ENCODE measurements at regions not wholly inside any gene's neighbourhood (a gene's known extent, or its start where the extent isn't known, plus 50 kb on each side); places are given as distances from the start of the nearest gene placed in this dataset.

DNA sequence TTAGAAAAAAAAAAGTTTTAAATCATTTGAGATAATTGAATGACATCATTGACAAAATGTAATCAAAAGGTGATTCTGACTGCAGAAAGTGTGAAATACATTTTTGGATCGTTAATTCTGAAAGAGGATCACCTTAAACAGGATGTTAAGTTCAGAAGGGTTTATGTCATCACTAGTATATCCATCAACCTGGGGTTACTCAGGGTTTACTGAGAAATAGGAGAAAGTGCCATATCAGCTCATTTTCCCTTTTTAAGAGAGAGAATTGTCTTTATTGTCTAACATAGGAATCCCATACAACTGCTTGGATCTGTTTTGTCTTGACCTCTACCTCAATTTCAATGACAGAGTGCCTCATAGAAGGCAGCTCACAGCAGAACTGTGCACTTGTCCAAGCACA is 466.1 kb upstream of the LINC00305 start:
- TF ChIP-seq, protein P1, sequence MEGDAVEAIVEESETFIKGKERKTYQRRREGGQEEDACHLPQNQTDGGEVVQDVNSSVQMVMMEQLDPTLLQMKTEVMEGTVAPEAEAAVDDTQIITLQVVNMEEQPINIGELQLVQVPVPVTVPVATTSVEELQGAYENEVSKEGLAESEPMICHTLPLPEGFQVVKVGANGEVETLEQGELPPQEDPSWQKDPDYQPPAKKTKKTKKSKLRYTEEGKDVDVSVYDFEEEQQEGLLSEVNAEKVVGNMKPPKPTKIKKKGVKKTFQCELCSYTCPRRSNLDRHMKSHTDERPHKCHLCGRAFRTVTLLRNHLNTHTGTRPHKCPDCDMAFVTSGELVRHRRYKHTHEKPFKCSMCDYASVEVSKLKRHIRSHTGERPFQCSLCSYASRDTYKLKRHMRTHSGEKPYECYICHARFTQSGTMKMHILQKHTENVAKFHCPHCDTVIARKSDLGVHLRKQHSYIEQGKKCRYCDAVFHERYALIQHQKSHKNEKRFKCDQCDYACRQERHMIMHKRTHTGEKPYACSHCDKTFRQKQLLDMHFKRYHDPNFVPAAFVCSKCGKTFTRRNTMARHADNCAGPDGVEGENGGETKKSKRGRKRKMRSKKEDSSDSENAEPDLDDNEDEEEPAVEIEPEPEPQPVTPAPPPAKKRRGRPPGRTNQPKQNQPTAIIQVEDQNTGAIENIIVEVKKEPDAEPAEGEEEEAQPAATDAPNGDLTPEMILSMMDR (IDR thresholded peaks at IDR 0.05; ENCODE audit: borderline replicate concordance), result no peak
- H3K9me3 ChIP-seq (replicated peaks), result no peaks in the 10 kb centered on the region
- H3K4me3 ChIP-seq, result no peak overlapping the region
- H3K4me1 ChIP-seq, result no peaks in the 10 kb centered on the region
- intact Hi-C loops (cut with micrococcal nuclease), result no loop called here
- H3K36me3 ChIP-seq, result no peaks in the 10 kb centered on the region
- DNase-seq, result no peak
- no peaks in the 10 kb centered on the region for H3K27me3 ChIP-seq (ENCODE audit: low read depth)
- H3K27ac ChIP-seq (replicated peaks), result no peak overlapping the region

DNA sequence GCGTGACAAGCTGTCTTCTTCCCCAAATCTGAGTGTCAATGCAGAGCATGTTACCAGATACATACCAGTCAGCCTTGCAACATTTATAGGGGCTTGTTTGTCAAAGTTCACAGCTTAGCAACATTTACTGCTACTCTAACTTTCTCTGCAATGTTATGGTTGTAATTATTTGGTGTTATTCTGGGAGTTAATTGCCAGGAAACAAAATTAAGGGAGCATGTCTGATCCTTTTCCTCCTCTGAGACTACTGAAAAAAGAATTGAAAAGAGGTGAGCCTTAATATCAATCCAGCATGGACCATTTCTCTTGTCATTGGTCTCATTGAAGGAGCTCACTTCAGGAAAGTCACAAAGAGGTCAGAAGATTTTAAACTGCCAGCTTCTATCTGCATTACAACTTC is 465.6 kb upstream of the LINC00305 start:
- Histone ChIP-seq H3K36me3 (no peaks in the 10 kb centered on the region), H3K4me1 (no peaks in the 10 kb centered on the region), H3K9me3 (replicated peaks) (no peaks in the 10 kb centered on the region), H3K4me3 (no peak overlapping the region), H3K27ac (replicated peaks) (no peak overlapping the region), H3K27me3 (ENCODE audit: low read depth) (no peaks in the 10 kb centered on the region)
- intact Hi-C loops (cut with micrococcal nuclease), result no loop called here
- DNase-seq, result no peak
- TF ChIP-seq, protein P1 (IDR thresholded peaks at IDR 0.05; ENCODE audit: borderline replicate concordance), result no peak

DNA sequence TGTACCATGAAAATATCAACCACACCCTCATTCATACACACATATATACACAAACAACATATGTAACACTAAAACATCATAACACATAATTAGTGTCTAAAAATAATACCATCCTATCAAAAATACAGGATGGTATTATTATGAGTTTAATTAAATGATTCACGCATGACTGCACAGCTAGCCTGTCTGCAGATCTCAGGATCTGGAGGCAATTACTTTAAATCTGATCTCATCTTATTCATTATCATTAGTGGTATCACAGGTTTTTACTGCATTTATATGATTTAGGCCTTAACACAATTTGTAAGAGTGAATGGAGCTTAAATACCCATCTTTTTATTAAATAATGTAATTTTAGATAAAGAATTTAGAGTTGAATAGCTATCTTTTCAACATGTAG is 443.4 kb upstream of the LINC00305 start:
- Histone ChIP-seq H3K4me3 (no peak overlapping the region), H3K9me3 (replicated peaks) (peaks cover 4% of the 10 kb centered on the region), H3K27me3 (ENCODE audit: low read depth) (no peaks in the 10 kb centered on the region), H3K4me1 (no peaks in the 10 kb centered on the region), H3K36me3 (no peaks in the 10 kb centered on the region), H3K27ac (replicated peaks) (no peak overlapping the region)
- intact Hi-C loops (cut with micrococcal nuclease), result no loop called here
- DNase-seq, result no peak
- TF ChIP-seq, protein P1 (IDR thresholded peaks at IDR 0.05; ENCODE audit: borderline replicate concordance), result no peak

DNA sequence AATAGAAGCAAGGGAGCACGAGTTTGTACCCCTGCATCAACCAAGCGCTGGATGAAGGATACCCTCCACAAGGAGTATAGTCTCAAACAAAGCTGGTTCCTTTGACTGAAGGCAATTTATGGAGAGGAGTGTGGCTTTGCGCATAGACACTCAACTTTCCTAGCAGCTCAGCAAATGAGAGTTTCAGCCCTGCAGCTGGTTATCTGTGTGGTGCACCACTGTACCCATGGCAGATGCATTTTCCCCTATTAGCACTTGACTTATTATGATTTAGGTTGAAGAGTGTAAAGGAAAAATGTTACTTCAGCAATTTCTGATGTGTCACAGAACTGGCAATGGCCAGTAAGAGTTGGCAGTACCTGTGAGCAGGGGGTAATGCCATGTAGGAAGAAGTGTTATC is 440.1 kb upstream of the LINC00305 start:
- no peaks in the 10 kb centered on the region for H3K4me1 ChIP-seq
- TF ChIP-seq, protein P1 (IDR thresholded peaks at IDR 0.05; ENCODE audit: borderline replicate concordance), result no peak
- H3K9me3 ChIP-seq (replicated peaks), result peaks cover 7% of the 10 kb centered on the region
- intact Hi-C loops (cut with micrococcal nuclease), result no loop called here
- H3K27ac ChIP-seq (replicated peaks), result no peak overlapping the region
- no peaks in the 10 kb centered on the region for H3K27me3 ChIP-seq (ENCODE audit: low read depth)
- no peak overlapping the region for H3K4me3 ChIP-seq
- no peaks in the 10 kb centered on the region for H3K36me3 ChIP-seq
- no peak for DNase-seq

DNA sequence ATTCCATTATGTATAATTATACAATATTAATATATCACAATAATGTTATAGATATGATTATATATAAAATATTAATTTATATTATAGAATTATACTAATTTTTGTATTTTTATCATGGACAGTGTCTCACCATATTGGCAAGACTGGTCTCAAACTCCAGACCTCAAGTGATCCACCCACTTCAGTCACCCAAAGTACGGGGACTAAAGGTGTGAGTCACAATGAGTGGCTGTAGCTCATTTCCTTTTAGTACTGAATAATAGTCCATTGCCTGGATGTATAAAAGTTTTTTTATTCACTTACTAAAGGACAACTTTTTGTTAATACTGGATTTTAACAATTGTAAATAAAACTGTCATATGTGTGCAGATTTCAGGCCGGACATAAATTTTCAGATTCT is 417.6 kb upstream of the LINC00305 start:
- no peak overlapping the region for H3K27ac ChIP-seq (replicated peaks)
- no peaks in the 10 kb centered on the region for H3K27me3 ChIP-seq (ENCODE audit: low read depth)
- intact Hi-C loops (cut with micrococcal nuclease), result no loop called here
- TF ChIP-seq, protein P1 (IDR thresholded peaks at IDR 0.05; ENCODE audit: borderline replicate concordance), result no peak
- peaks cover 26% of the 10 kb centered on the region for H3K9me3 ChIP-seq (replicated peaks)
- no peak for DNase-seq
- H3K36me3 ChIP-seq, result no peaks in the 10 kb centered on the region
- no peaks in the 10 kb centered on the region for H3K4me1 ChIP-seq
- H3K4me3 ChIP-seq, result no peak overlapping the region

DNA sequence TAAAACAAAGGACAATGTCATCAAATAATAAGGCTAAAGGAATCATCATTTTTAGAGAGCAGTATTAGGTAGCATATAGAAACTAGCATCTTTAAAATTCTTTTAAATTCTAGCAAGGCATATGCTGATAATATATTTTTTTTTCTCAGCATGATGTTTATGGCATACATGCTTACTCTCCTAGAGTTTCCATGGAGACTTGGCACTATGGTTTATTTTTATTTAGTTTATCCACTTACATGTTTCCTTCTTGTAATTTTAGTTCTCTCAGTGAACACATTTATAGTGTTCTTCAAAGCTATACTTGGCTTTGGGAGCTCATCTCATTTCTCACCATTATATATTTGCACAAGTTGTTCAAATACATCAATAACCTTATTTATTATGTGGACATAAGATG is 413.8 kb upstream of the LINC00305 start:
- intact Hi-C loops (cut with micrococcal nuclease), result no loop called here
- H3K4me3 ChIP-seq, result no peak overlapping the region
- H3K4me1 ChIP-seq, result no peaks in the 10 kb centered on the region
- H3K27ac ChIP-seq (replicated peaks), result no peak overlapping the region
- H3K36me3 ChIP-seq, result no peaks in the 10 kb centered on the region
- no peak for DNase-seq
- H3K9me3 ChIP-seq (replicated peaks), result peaks cover 10% of the 10 kb centered on the region
- TF ChIP-seq, protein P1 (IDR thresholded peaks at IDR 0.05; ENCODE audit: borderline replicate concordance), result no peak
- no peaks in the 10 kb centered on the region for H3K27me3 ChIP-seq (ENCODE audit: low read depth)
